ENCODE measurements at regions not wholly inside any gene's neighbourhood (a gene's known extent, or its start where the extent isn't known, plus 50 kb on each side); places are given as distances from the start of the nearest gene placed in this dataset.

DNA sequence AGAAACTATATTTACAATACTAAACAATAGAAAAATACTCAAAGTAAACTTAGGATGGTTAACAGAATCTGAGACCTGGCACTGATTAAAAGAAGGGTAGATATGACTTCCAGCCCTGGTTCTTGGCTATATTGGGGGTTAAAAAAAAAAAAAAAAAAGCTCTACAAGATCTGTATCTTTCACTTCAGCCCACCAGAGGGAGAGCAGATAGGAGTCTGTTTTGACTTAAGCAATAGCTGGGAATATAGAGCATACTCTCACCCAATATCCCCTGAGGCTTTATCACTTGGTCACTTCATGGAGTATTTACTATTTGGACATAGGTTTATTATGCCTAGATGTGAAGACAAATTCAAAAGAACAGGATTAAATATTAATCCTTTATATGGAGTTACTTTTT, 598.9 kb upstream of the LINC00305 start:
- FAIRE-seq: no peak
- no TSS peak for BruUV-seq (replicated peaks)

DNA sequence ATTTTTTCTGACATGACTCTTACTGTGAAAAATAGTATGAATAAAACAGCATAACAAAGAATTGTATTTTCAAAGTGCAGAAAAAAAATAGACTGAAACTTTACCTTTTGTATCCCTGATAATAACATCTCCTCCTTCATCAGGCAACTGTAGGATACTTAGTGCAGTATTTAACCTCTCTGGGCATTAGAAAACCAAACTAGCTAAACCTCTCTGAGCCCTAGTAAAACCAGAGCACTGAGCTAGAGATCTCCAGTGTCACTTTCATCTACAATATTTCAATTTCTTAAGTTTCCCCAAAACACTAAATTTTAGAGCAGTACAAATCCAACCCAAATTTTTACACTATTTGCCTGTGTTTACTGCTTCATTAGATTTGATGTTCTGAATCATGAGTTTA, 594.0 kb upstream of the LINC00305 start:
- TF ChIP-seq, protein P1, sequence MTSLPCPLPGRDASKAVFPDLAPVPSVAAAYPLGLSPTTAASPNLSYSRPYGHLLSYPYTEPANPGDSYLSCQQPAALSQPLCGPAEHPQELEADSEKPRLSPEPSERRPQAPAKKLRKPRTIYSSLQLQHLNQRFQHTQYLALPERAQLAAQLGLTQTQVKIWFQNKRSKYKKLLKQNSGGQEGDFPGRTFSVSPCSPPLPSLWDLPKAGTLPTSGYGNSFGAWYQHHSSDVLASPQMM (CRISPR knock-in tag; IDR thresholded peaks at IDR 0.05): no peak
- Histone ChIP-seq H3K79me2 (ENCODE audit: control insufficient read depth, insufficient read depth, low read length) (no peaks in the 10 kb centered on the region), H3K9ac (ENCODE audit: insufficient read depth in 1 of 2, low read depth in 2 of 2, low read length in 2 of 2) (no peak overlapping the region), H3K9me1 (ENCODE audit: control insufficient read depth, insufficient read depth, low read length) (no peaks in the 10 kb centered on the region), H3K27ac (ENCODE audit: extremely low read depth, low read depth, low read length) (no peak overlapping the region), H2AFZ (ENCODE audit: low read depth, low read length) (no peak overlapping the region), H3K4me1 (replicated peaks in 1 of 2; ENCODE audit: control insufficient read depth in 2 of 2, insufficient read depth in 2 of 2, low read length in 2 of 2) (no peaks in the 10 kb centered on the region), H3K4me2 (ENCODE audit: insufficient read depth, low read length) (no peak overlapping the region), H3K36me3 (ENCODE audit: control insufficient read depth, insufficient read depth, low read length) (no peaks in the 10 kb centered on the region), H3K9me3 (replicated peaks; ENCODE audit: control insufficient read depth, insufficient read depth, low read depth, low read length) (no peaks in the 10 kb centered on the region), H4K20me1 (replicated peaks; ENCODE audit: control insufficient read depth, insufficient read depth, low read length) (no peaks in the 10 kb centered on the region), H3K27me3 (ENCODE audit: control insufficient read depth in 2 of 2, insufficient read depth in 2 of 2, low read length in 2 of 2) (no peaks in the 10 kb centered on the region), H3K4me3 (no peak overlapping the region)
- in situ Hi-C loops (cut with MboI) (no loop called here), intact Hi-C loops (cut with micrococcal nuclease) (no loop called here)
- FAIRE-seq (no peak), DNase-seq (ENCODE audit: extremely low read depth in 1 of 4, low spot score in 3 of 4) (no peak), ATAC-seq (no peak)
- CTCF ChIA-PET (ENCODE audit: low intra/inter-chr PET ratio): no interaction called here
- POLR2A ChIA-PET: no interaction called here
- no TSS peak for BruUV-seq (replicated peaks)

More for the DNA sequence above, 598.9 kb upstream of the LINC00305 start:
- H3K9me3 ChIP-seq (replicated peaks; ENCODE audit: control insufficient read depth, insufficient read depth, low read depth, low read length): no peaks in the 10 kb centered on the region
- ATAC-seq (no peak), DNase-seq (ENCODE audit: extremely low read depth in 1 of 4, low spot score in 3 of 4) (no peak)
- H2AFZ ChIP-seq (ENCODE audit: low read depth, low read length): no peak overlapping the region
- H3K4me1 ChIP-seq (replicated peaks in 1 of 2; ENCODE audit: control insufficient read depth in 2 of 2, insufficient read depth in 2 of 2, low read length in 2 of 2): no peaks in the 10 kb centered on the region
- no peak overlapping the region for H3K4me3 ChIP-seq
- POLR2A ChIA-PET: no interaction called here
- H3K79me2 ChIP-seq (ENCODE audit: control insufficient read depth, insufficient read depth, low read length): no peaks in the 10 kb centered on the region
- H4K20me1 ChIP-seq (replicated peaks; ENCODE audit: control insufficient read depth, insufficient read depth, low read length): no peaks in the 10 kb centered on the region
- H3K27me3 ChIP-seq (ENCODE audit: control insufficient read depth in 2 of 2, insufficient read depth in 2 of 2, low read length in 2 of 2): no peaks in the 10 kb centered on the region
- TF ChIP-seq ZNF75A (CRISPR knock-in tag; IDR thresholded peaks at IDR 0.05) (no peak), HBP1 (CRISPR knock-in tag; IDR thresholded peaks at IDR 0.05) (no peak)
- no peak overlapping the region for H3K27ac ChIP-seq (ENCODE audit: extremely low read depth, low read depth, low read length)
- H3K36me3 ChIP-seq (ENCODE audit: control insufficient read depth, insufficient read depth, low read length): no peaks in the 10 kb centered on the region
- H3K4me2 ChIP-seq (ENCODE audit: insufficient read depth, low read length): no peak overlapping the region
- no peaks in the 10 kb centered on the region for H3K9me1 ChIP-seq (ENCODE audit: control insufficient read depth, insufficient read depth, low read length)
- in situ Hi-C loops (cut with MboI) (no loop called here), intact Hi-C loops (cut with micrococcal nuclease) (no loop called here)
- CTCF ChIA-PET (ENCODE audit: low intra/inter-chr PET ratio): no interaction called here
- H3K9ac ChIP-seq (ENCODE audit: insufficient read depth in 1 of 2, low read depth in 2 of 2, low read length in 2 of 2): no peak overlapping the region

Data from K562 (cell line).